H9 (cell line): ENCODE measurements at regions not wholly inside any gene's neighbourhood (a gene's known extent, or its start where the extent isn't known, plus 50 kb on each side); places are given as distances from the start of the nearest gene placed in this dataset.

Source experiments
- DNase-seq: peaks from one replicate; pipeline ENCODE4 v3.0.0-alpha.2; 2017
- H2AFZ ChIP-seq: one replicate; pipeline ENCODE4 v1.6.1; 2013; ENCODE audit warnings: mild to moderate bottlenecking, low read length, control low read depth, moderate library complexity
- H2AK5ac ChIP-seq: 2 replicates; pipeline ENCODE4 v1.6.1; 2013; ENCODE audit warnings: low read length, control low read depth, mixed read lengths; ENCODE audit not compliant: insufficient read length
- H2BK120ac ChIP-seq: one replicate; pipeline ENCODE4 v1.6.1; 2013; ENCODE audit warnings: low read depth, mild to moderate bottlenecking, low read length, control low read depth, inconsistent platforms; ENCODE audit not compliant: poor library complexity, severe bottlenecking
- H2BK12ac ChIP-seq: 2 replicates; pipeline ENCODE4 v1.6.1; 2013; ENCODE audit warnings: low read length, control low read depth, mixed read lengths, low read depth; ENCODE audit not compliant: insufficient read length
- H2BK15ac ChIP-seq: 2 replicates; pipeline ENCODE4 v1.6.1; 2013; ENCODE audit warnings: low read depth, low read length, control low read depth
- H2BK20ac ChIP-seq: one replicate; pipeline ENCODE4 v1.6.1; 2013; ENCODE audit warnings: low read depth, mild to moderate bottlenecking, low read length, control low read depth, inconsistent platforms; ENCODE audit not compliant: poor library complexity, severe bottlenecking
- H2BK5ac ChIP-seq: 2 replicates; pipeline ENCODE4 v1.6.1; 2013; ENCODE audit warnings: low read length, control low read depth, mixed read lengths; ENCODE audit not compliant: insufficient read length
- H3K14ac ChIP-seq: 2 replicates; pipeline ENCODE4 v1.6.1; 2013; ENCODE audit warnings: low read length, control low read depth; ENCODE audit not compliant: insufficient read depth
- H3K18ac ChIP-seq: 2 replicates; pipeline ENCODE4 v1.6.1; 2013; ENCODE audit warnings: low read depth, mild to moderate bottlenecking, mixed read lengths, low read length, control low read depth; ENCODE audit not compliant: insufficient read length
- H3K23ac ChIP-seq: 2 replicates; pipeline ENCODE4 v1.6.1; 2013; ENCODE audit warnings: low read length, control low read depth, mixed read lengths, low read depth; ENCODE audit not compliant: insufficient read length
- H3K23me2 ChIP-seq: 2 replicates; pipeline ENCODE4 v1.6.1; 2013; ENCODE audit warnings: low read depth, mild to moderate bottlenecking, mixed read lengths, low read length, control low read depth; ENCODE audit not compliant: insufficient read length, poor library complexity, severe bottlenecking
- H3K27ac ChIP-seq: 2 replicates; pipeline ENCODE4 v1.5.1; 2013; ENCODE audit warnings: low read length, control low read depth, mixed read lengths, low read depth; ENCODE audit not compliant: insufficient read length
- H3K27me3 ChIP-seq: 2 replicates; pipeline ENCODE4 v1.6.1; 2013; ENCODE audit warnings: low read length, control low read depth, inconsistent platforms; ENCODE audit not compliant: insufficient read depth
- H3K4ac ChIP-seq: 2 replicates; pipeline ENCODE4 v1.6.1; 2013; ENCODE audit warnings: low read depth, mild to moderate bottlenecking, control low read depth, inconsistent platforms, low read length, moderate library complexity
- H3K4me1 ChIP-seq: 2 replicates; pipeline ENCODE4 v1.6.1; 2013; ENCODE audit warnings: low read length, control low read depth, inconsistent platforms; ENCODE audit not compliant: insufficient read depth
- H3K4me2 ChIP-seq: 2 replicates; pipeline ENCODE4 v1.6.1; 2013; ENCODE audit warnings: low read length, control low read depth, mixed read lengths; ENCODE audit not compliant: insufficient read length, insufficient read depth
- H3K56ac ChIP-seq: 2 replicates; pipeline ENCODE4 v1.6.1; 2013; ENCODE audit warnings: low read depth, mild to moderate bottlenecking, mixed read lengths, low read length, control low read depth; ENCODE audit not compliant: insufficient read length
- H3K79me1 ChIP-seq: 2 replicates; pipeline ENCODE4 v1.6.1; 2013; ENCODE audit warnings: low read depth, mild to moderate bottlenecking, moderate library complexity, low read length, control low read depth, inconsistent platforms; ENCODE audit not compliant: insufficient read depth, poor library complexity, severe bottlenecking
- H3K79me2 ChIP-seq: 2 replicates; pipeline ENCODE4 v1.6.1; 2013; ENCODE audit warnings: low read length, control low read depth, inconsistent platforms; ENCODE audit not compliant: insufficient read depth
- H3K9ac ChIP-seq: 2 replicates; pipeline ENCODE4 v1.6.1; 2013; ENCODE audit warnings: low read length, control low read depth, mixed read lengths; ENCODE audit not compliant: insufficient read length; ENCODE audit errors: extremely low read depth
- H3K9me3 ChIP-seq: one replicate; pipeline ENCODE4 v1.6.1; 2013; ENCODE audit warnings: low read depth, low read length, inconsistent platforms; ENCODE audit not compliant: control insufficient read depth
- H3T11ph ChIP-seq: one replicate; pipeline ENCODE4 v1.6.1; 2013; ENCODE audit warnings: mild to moderate bottlenecking, low read length, control low read depth, inconsistent platforms
- H4K20me1 ChIP-seq: one replicate; pipeline ENCODE4 v1.6.1; 2013; ENCODE audit not compliant: control insufficient read depth, insufficient read length, insufficient read depth
- H4K5ac ChIP-seq: 2 replicates; pipeline ENCODE4 v1.6.1; 2013; ENCODE audit warnings: low read depth, mild to moderate bottlenecking, mixed read lengths, low read length, control low read depth; ENCODE audit not compliant: insufficient read length
- H4K8ac ChIP-seq: replicated peaks from 2 replicates; pipeline ENCODE4 v1.6.1; 2013; ENCODE audit warnings: low read length, control low read depth, mixed read lengths, low read depth; ENCODE audit not compliant: insufficient read length
- H4K91ac ChIP-seq: 2 replicates; pipeline ENCODE4 v1.6.1; 2013; ENCODE audit warnings: low read depth, mild to moderate bottlenecking, moderate library complexity, mixed read lengths, low read length, control low read depth; ENCODE audit not compliant: insufficient read length
- H3K27ac Mint-ChIP-seq, 3 experiments: 2 replicates in 2 of 3; 3 replicates in 1 of 3; pipeline ENCODE4 v1.8.0; 2020 to 2021; ENCODE audit warnings: mixed read lengths in 3 of 3, mild to moderate bottlenecking in 1 of 3, moderate library complexity in 1 of 3
- H3K27me3 Mint-ChIP-seq: 2 replicates; pipeline ENCODE4 v1.8.0; 2021; ENCODE audit warnings: low read depth, mild to moderate bottlenecking, moderate library complexity, mixed read lengths
- H3K36me3 Mint-ChIP-seq, 3 experiments: 2 replicates in 2 of 3; 3 replicates in 1 of 3; pipeline ENCODE4 v1.8.0; 2020 to 2021; ENCODE audit warnings: low read depth in 3 of 3, mixed read lengths in 3 of 3; ENCODE audit not compliant: insufficient read depth in 1 of 3
- H3K4me1 Mint-ChIP-seq, 2 experiments: 2 replicates each; pipeline ENCODE4 v1.8.0; 2020; ENCODE audit warnings: mixed read lengths in 2 of 2
- H3K4me3 Mint-ChIP-seq, 2 experiments: 2 replicates in 1 of 2; 3 replicates in 1 of 2; pipeline ENCODE4 v1.8.0; 2020 to 2021; ENCODE audit warnings: mild to moderate bottlenecking in 2 of 2, mixed read lengths in 2 of 2, moderate library complexity in 1 of 2
- H3K9me3 Mint-ChIP-seq, 2 experiments: 2 replicates in 1 of 2; 3 replicates in 1 of 2; pipeline ENCODE4 v1.8.0; 2020; ENCODE audit warnings: mild to moderate bottlenecking in 2 of 2, mixed read lengths in 2 of 2, moderate library complexity in 1 of 2
- CTCF ChIP-seq: fragments of 200-600 bp; sonication (generic); conservative IDR thresholded peaks from 3 replicates; pipeline ENCODE4 v1.8.0; 2021; ENCODE audit warnings: antibody characterized with exemption, mild to moderate bottlenecking
- WGBS: extraction: QIAGEN DNeasy Blood & Tissue Kit; methylation state at CpG from one replicate; pipeline ENCODE4 v1.1.7; 2013; ENCODE audit warnings: missing lambda C conversion rate, low lambda C conversion rate, mixed read lengths; ENCODE audit not compliant: insufficient read length; ENCODE audit errors: extremely low coverage; 5-methylcytosine and 5-hydroxymethylcytosine counted together

GRCh38 chr15:95922431-95922830 lies 408.1 kb upstream of the NR2F2 start:
- Histone ChIP-seq H4K91ac (no peak overlapping the region), H3K9ac (no peak overlapping the region), H4K20me1 (no peaks in the 10 kb centered on the region), H2BK5ac (no peak overlapping the region), H2AFZ (no peak overlapping the region), H4K5ac (no peak overlapping the region), H3K79me1 (no peaks in the 10 kb centered on the region), H3K23ac (no peak overlapping the region), H2BK15ac (no peak overlapping the region), H2BK12ac (no peak overlapping the region), H3K4me2 (no peak overlapping the region), H3K79me2 (no peaks in the 10 kb centered on the region), H3K23me2 (no peaks in the 10 kb centered on the region), H3K14ac (no peak overlapping the region), H3K4me1 (no peaks in the 10 kb centered on the region), H3K18ac (no peak overlapping the region), H3K56ac (no peak overlapping the region), H3K27ac (no peak overlapping the region), H4K8ac (no peak overlapping the region), H3K9me3 (no peaks in the 10 kb centered on the region), H3K27me3 (no peaks in the 10 kb centered on the region), H3K4ac (no peak overlapping the region), H3T11ph (no peak overlapping the region), H2AK5ac (no peak overlapping the region), H2BK120ac (no peak overlapping the region), H2BK20ac (no peak overlapping the region)
- Mint-ChIP-seq H3K27ac (no peak overlapping the region), H3K36me3 (no peaks in the 10 kb centered on the region), H3K4me3 (no peak overlapping the region), H3K4me1 (no peaks in the 10 kb centered on the region), H3K27me3 (peaks cover 15% of the 10 kb centered on the region), H3K9me3 (no peaks in the 10 kb centered on the region)
- DNase-seq: no peak
- TF ChIP-seq CTCF: no peak
- no CpG with 5 or more reads among the region's 7 CpGs for WGBS
